ENCODE measurements at regions not wholly inside any gene's neighbourhood (a gene's known extent, or its start where the extent isn't known, plus 50 kb on each side); places are given as distances from the start of the nearest gene placed in this dataset.

GRCh38 chr5:58318468-58318867 is 141.4 kb downstream of the PLK2 start (continued):
- TF ChIP-seq, protein P1, sequence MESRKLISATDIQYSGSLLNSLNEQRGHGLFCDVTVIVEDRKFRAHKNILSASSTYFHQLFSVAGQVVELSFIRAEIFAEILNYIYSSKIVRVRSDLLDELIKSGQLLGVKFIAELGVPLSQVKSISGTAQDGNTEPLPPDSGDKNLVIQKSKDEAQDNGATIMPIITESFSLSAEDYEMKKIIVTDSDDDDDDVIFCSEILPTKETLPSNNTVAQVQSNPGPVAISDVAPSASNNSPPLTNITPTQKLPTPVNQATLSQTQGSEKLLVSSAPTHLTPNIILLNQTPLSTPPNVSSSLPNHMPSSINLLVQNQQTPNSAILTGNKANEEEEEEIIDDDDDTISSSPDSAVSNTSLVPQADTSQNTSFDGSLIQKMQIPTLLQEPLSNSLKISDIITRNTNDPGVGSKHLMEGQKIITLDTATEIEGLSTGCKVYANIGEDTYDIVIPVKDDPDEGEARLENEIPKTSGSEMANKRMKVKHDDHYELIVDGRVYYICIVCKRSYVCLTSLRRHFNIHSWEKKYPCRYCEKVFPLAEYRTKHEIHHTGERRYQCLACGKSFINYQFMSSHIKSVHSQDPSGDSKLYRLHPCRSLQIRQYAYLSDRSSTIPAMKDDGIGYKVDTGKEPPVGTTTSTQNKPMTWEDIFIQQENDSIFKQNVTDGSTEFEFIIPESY (IDR thresholded peaks at IDR 0.05; ENCODE audit: borderline replicate concordance, low read depth), result no peak
- TF ChIP-seq IRF3 (IDR thresholded peaks at IDR 0.05; ENCODE audit: low read depth, low read length), result no peak
- TF ChIP-seq, protein P2, sequence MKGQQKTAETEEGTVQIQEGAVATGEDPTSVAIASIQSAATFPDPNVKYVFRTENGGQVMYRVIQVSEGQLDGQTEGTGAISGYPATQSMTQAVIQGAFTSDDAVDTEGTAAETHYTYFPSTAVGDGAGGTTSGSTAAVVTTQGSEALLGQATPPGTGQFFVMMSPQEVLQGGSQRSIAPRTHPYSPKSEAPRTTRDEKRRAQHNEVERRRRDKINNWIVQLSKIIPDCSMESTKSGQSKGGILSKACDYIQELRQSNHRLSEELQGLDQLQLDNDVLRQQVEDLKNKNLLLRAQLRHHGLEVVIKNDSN (IDR thresholded peaks at IDR 0.05; ENCODE audit: borderline replicate concordance, low read depth), result no peak
- no peak for TF ChIP-seq SMC3 (IDR thresholded peaks at IDR 0.05; ENCODE audit: low read depth, low read length)
- no peak for TF ChIP-seq SIN3A (IDR thresholded peaks at IDR 0.05; ENCODE audit: borderline replicate concordance, low read depth, low read length)
- TF ChIP-seq TAF1 (IDR thresholded peaks at IDR 0.05; ENCODE audit: borderline replicate concordance, low read depth, low read length), result no peak
- no peak for TF ChIP-seq RCOR1 (IDR thresholded peaks at IDR 0.05; ENCODE audit: low read length)
- peak; percentile 51; the same call in 1 of the 2 replicates for TF ChIP-seq FOXM1 (IDR thresholded peaks at IDR 0.05; ENCODE audit: low read depth)
- TF ChIP-seq NRF1 (IDR thresholded peaks at IDR 0.05; ENCODE audit: low read depth, low read length), result no peak
- peak; percentile 34; the same call in 1 of the 2 replicates for TF ChIP-seq FOSL2 (IDR thresholded peaks at IDR 0.05; ENCODE audit: borderline replicate concordance, low read depth)
- TF ChIP-seq, protein P3, sequence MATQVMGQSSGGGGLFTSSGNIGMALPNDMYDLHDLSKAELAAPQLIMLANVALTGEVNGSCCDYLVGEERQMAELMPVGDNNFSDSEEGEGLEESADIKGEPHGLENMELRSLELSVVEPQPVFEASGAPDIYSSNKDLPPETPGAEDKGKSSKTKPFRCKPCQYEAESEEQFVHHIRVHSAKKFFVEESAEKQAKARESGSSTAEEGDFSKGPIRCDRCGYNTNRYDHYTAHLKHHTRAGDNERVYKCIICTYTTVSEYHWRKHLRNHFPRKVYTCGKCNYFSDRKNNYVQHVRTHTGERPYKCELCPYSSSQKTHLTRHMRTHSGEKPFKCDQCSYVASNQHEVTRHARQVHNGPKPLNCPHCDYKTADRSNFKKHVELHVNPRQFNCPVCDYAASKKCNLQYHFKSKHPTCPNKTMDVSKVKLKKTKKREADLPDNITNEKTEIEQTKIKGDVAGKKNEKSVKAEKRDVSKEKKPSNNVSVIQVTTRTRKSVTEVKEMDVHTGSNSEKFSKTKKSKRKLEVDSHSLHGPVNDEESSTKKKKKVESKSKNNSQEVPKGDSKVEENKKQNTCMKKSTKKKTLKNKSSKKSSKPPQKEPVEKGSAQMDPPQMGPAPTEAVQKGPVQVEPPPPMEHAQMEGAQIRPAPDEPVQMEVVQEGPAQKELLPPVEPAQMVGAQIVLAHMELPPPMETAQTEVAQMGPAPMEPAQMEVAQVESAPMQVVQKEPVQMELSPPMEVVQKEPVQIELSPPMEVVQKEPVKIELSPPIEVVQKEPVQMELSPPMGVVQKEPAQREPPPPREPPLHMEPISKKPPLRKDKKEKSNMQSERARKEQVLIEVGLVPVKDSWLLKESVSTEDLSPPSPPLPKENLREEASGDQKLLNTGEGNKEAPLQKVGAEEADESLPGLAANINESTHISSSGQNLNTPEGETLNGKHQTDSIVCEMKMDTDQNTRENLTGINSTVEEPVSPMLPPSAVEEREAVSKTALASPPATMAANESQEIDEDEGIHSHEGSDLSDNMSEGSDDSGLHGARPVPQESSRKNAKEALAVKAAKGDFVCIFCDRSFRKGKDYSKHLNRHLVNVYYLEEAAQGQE (IDR thresholded peaks at IDR 0.05; ENCODE audit: low read depth, low read length), result no peak
- no peak for TF ChIP-seq GABPA (IDR thresholded peaks at IDR 0.05; ENCODE audit: low read depth)
- TF ChIP-seq ELF1 (IDR thresholded peaks at IDR 0.05), result no peak
- peak; percentile 83 for TF ChIP-seq TCF12 (IDR thresholded peaks at IDR 0.05)
- TF ChIP-seq MEF2A (IDR thresholded peaks at IDR 0.05; ENCODE audit: borderline replicate concordance, low read depth), result no peak
- peak; percentile 31; the same call in 1 of the 2 replicates for TF ChIP-seq POLR2AphosphoS5 (IDR thresholded peaks at IDR 0.05; ENCODE audit: low read depth, low read length)
- peak; percentile 84 for TF ChIP-seq JUND (IDR thresholded peaks at IDR 0.05)
- TF ChIP-seq MAX (IDR thresholded peaks at IDR 0.05; ENCODE audit: low read depth), result 0 out of 2 replicates have a peak, but pooled peaks have one; percentile 41
- no peak for TF ChIP-seq FOXJ3 (CRISPR knock-in tag; IDR thresholded peaks at IDR 0.05)
- TF ChIP-seq EZH2phosphoT487 (IDR thresholded peaks at IDR 0.05; ENCODE audit: borderline replicate concordance, low read depth), result no peak
- no peak for TF ChIP-seq RAD21 (IDR thresholded peaks at IDR 0.05; ENCODE audit: low read length)
- TF ChIP-seq RFX5 (IDR thresholded peaks at IDR 0.05; ENCODE audit: low read length), result no peak
- peak; percentile 17; the same call in 1 of the 2 replicates for TF ChIP-seq RXRA (IDR thresholded peaks at IDR 0.05; ENCODE audit: borderline replicate concordance, low read depth)
